Fibroblast of gingiva (primary cell): ENCODE measurements at regions not wholly inside any gene's neighbourhood (a gene's known extent, or its start where the extent isn't known, plus 50 kb on each side); places are given as distances from the start of the nearest gene placed in this dataset.
"Not testable (repeated sequence)": the region's sequence is repeated elsewhere in the genome, so short reads cannot be mapped to it uniquely, and the experiment has no call there.

ENCODE experiments used
- DNase-seq: peaks from one replicate; pipeline ENCODE4 v3.0.0-alpha.2; 2011; ENCODE audit warnings: low read depth

GRCh38 chr9:81351166-81351565 is 338.2 kb downstream of the TLE1 start:
- DNase-seq: no peak

- no peak for DNase-seq
Observed at GRCh38 chr9:81344366-81344765, 345.0 kb downstream of the TLE1 start.

- DNase-seq: no peak
Observed at GRCh38 chr9:81335879-81336421, 353.4 kb downstream of the TLE1 start.

GRCh38 chr9:81321551-81321950 is 367.8 kb downstream of the TLE1 start:
- DNase-seq: no peak

- no peak for DNase-seq
Observed at GRCh38 chr9:81320909-81321482, 368.4 kb downstream of the TLE1 start.

- DNase-seq: peak; percentile 59
Observed at GRCh38 chr9:81318571-81318970, 370.8 kb downstream of the TLE1 start.

- peak; percentile 88 for DNase-seq
Observed at GRCh38 chr9:81317939-81318338, 371.4 kb downstream of the TLE1 start.

- no peak for DNase-seq
Observed at GRCh38 chr9:81317223-81317622, 372.1 kb downstream of the TLE1 start.

GRCh38 chr9:81314490-81314889 is 374.9 kb downstream of the TLE1 start:
- DNase-seq: no peak

GRCh38 chr9:81313877-81314276 is 375.5 kb downstream of the TLE1 start:
- DNase-seq: no peak

DNA sequence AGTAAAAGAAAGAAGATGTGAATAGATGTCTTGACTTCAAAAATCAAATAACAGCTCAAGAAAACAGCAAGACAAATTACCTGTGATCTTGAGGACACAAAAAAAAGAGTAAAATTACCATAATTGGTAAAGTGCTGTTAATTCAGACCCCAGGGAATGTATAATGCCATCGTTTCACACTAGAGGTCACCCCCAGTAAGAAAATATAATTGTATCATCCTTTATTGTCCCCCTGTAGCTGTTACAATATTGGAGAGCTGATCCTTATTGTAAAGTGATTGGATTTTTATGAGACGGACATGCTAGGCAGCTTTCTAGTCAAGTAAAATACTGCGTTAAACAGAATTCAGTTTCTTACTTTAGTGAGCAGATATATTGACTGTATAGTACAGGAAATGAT is 377.0 kb downstream of the TLE1 start:
- DNase-seq: no peak

- no peak for DNase-seq
Observed at GRCh38 chr9:81308404-81308803, 380.9 kb downstream of the TLE1 start.

DNA sequence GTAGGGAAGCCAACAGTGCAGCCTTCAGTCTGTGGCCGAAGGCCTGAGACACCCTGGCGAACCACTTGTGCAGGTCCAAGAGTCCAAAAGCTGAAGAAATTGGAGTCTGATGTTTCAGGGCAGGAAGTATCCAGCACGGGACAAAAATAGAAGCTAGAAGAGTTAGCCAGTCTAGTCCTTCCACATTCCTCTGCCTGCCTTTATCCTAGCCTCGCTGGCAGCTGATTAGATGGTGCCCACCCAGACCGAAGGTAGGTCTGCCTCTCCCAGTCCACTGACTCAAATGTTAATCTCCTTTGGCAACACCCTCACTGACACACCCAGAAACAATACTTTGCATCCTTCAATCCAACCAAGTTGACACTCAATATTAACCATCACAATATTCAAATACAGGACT is 381.6 kb downstream of the TLE1 start:
- DNase-seq: not testable (repeated sequence)

- no peak for DNase-seq
Observed at GRCh38 chr9:81305561-81306182, 383.7 kb downstream of the TLE1 start.

DNA sequence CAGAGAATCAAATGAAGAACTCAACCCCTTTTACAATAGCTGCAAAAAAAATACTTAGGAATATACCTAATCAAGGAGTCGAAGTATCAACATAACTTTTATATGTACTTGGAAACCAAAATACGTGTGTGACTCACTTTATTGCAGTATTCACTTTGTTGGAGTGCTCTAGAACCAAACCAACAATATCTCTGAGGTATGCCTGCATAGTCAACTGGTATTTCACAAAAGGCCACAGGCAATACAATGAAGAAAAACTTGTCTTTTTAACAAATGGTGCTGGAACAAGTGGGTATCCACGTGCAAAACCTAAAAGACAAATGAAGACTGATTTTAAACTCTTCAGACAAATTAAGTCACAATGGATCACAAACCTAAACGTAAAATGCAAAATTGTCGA is 385.7 kb downstream of the TLE1 start:
- no peak for DNase-seq

DNA sequence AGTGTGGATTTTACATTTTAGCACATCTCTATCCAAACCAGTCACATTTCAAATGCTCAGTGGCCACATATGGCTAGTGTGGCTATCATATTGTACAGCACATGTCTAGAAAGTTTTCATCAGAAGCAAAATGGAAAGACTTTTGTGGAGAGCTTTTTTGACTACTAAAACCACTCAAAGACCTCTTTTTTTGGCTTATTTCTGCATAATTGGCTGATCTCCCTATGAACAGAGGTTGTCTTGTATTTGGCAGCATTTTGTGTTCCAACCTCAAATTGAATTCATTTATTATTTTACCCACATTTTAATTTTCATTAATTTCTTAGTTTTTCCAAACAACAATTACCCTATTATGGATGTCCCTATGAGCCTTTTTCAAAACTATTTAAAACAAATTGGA is 395.7 kb downstream of the TLE1 start:
- no peak for DNase-seq

GRCh38 chr9:81292056-81292805 is 397.1 kb downstream of the TLE1 start:
- DNase-seq: no peak

GRCh38 chr9:81289622-81290021 is 399.7 kb downstream of the TLE1 start:
- no peak for DNase-seq

- no peak for DNase-seq
Observed at GRCh38 chr9:81268048-81268447, 421.3 kb downstream of the TLE1 start.

DNA sequence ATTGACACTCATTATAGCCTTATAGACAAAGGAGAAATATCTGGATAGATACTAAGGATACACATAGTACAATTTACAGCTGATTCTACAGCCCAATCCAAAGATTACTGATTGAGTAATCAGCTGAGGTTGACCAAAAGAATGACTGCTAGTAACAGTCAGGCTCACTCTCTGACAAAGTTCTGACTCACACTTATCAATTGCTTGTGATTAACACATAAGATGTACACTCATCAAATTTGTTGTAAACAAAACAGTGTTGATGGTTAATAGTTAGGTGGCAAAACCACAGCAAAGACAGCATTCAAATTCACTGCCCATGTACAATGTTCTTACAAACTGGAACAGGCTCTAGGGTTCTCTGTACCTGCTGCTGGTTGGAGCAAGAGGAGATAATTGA is 422.7 kb downstream of the TLE1 start:
- DNase-seq: peak; percentile 16

GRCh38 chr9:81266086-81266485 is 423.3 kb downstream of the TLE1 start:
- DNase-seq: no peak

DNA sequence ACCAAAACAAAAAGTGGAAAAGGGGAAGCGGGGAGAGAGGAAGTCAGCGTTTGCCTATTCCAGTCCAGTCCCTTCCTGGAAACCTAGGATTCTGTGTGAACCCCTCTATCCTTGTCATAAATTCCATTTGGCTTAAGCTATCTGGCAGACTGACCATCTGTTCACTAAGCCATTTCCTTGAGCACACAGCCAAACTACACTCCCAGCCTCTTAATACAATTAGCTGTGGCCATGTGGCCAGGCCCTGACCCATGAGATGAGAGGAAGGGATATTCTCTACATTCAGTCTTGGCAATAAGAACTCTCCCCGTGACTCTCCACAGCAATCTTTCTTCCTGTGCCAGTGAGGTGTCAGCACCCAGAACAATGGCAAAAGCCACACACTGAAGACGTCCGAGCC is 424.8 kb downstream of the TLE1 start:
- no peak for DNase-seq

- no peak for DNase-seq
Observed at GRCh38 chr9:81259896-81260295, 429.5 kb downstream of the TLE1 start.
